ENCODE measurements at regions not wholly inside any gene's neighbourhood (a gene's known extent, or its start where the extent isn't known, plus 50 kb on each side); places are given as distances from the start of the nearest gene placed in this dataset.
"Not testable (repeated sequence)": the region's sequence is repeated elsewhere in the genome, so short reads cannot be mapped to it uniquely, and the experiment has no call there.

DNA sequence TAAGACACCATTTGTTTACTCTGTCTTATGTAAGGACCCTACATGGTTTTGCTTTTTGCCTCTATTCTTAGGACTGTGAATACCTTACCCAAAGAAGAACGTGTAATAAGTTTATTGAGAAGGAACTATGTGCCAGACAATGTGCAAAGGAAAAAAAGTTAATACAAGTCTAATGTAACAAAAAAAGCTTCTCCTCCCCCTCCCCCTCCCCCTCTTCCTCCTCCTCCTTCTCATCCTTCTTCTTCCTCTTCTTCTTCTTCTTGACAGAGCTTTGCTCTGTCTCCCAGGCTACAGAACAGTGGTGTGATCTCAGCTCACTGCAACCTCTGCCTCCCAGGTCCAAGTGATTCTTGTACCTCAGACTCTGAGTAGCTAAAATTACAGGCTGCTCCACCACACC is 50.9 kb upstream of the MITF start:
- ATAC-seq: no peak
- DNase-seq (ENCODE audit: low spot score): no peak
- intact Hi-C loops (cut with DNase I): no loop called here

DNA sequence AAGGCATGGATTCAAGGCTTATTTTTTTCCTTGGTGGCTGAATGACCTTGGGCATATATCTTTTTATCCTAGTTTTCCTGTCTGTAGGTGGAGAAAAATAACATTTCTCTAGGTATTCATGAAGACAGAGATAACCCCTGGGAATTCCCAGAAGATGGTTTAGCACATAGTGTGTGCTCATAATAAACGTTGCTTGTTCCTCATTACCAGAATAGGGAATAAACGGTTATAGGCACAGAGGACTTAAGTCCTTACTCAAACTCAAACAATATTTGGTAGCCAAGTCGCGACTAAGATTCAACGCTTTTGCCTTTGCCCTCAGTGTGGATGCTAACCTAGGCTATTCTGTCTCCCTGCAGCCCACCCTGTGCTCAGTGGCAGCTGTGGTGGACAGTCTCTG is 51.6 kb upstream of the MITF start:
- ATAC-seq: no peak
- intact Hi-C loops (cut with DNase I): no loop called here

DNA sequence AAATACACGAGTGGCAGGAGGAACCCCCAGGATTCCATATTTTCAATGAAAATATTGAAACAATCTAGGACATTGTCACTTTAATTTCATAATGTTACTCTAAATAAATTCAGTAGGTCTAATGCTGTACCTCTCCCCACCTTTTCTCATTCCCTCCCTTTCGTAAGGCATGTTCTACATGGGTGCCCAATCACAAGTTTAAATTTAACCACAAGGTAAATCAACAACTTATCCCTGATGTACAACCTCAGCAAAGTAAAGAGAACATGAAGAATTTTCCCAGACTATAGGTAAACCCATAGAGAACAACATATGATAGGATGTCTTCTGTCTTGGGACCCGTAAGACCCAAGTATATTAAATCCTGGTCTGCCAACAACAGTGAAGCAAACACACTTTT is 53.2 kb upstream of the MITF start:
- ATAC-seq: no peak
- DNase-seq (ENCODE audit: low spot score): no peak
- intact Hi-C loops (cut with DNase I): no loop called here

More for the DNA sequence above, 51.6 kb upstream of the MITF start:
- DNase-seq (ENCODE audit: low spot score): no peak

DNA sequence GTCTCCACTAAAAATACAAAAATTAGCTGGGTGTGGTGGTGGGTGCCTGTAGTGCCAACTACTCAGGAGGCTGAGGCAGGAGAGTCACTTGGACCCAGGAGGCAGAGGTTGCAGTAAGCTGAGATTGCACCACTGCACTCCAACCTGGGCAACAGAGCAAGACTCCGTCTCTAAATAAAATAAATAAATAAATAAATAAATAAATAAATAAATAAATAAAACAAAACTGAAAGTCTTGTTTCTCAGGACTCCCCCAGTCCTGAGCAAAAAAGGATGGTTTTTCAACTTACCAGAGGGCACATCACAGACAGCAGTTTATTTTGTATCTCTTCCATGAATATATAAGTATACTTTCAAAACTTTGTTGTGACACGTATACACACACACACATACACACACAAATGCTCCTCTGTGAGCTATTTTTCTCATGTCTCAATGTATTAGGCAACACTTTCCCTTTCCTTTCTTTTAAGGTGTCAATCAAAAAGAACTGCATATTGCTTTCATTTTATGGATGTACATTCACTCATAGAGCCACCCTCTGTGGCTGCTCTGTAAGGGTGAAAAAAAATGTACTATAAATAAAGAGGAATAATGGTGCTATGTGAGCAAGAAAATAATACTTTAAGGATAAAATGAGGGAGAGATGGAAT is 54.8 kb upstream of the MITF start:
- ATAC-seq: no peak
- intact Hi-C loops (cut with DNase I): no loop called here
- no peak for DNase-seq (ENCODE audit: low spot score)

DNA sequence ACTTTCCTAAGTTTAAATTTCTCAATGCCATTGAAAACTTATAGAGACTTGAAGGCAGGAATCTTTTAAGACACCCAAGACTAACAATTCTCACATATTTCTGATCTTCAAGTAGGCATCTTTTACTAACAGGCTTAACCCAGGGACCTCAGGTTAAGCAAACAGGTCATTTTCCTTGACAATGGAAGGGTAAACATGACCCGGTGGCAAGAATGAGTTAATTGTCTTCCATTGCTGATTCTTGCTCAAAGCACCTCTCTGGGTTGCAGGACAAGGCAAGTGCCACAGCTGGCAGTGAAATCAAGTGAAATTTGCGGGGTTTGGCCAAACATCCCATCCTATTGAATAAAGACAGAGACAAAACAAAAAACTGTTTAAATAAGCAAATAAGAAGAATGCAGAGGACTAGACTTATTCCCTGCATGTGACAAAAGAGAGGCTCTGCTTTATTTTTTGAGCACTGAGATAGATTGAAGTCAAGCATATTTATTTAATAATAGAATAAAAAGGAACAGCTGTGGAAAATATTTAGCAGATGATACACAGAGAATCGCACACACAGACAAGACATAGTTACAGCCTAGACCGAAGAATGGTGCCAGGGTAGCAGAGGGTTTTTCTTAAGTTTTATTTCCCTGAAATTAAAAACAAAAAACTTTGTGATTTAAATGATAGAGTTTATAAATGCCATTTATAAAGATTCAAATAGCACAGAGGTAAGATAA is 56.0 kb upstream of the MITF start:
- no peak for DNase-seq (ENCODE audit: low spot score)
- no peak for ATAC-seq
- intact Hi-C loops (cut with DNase I): no loop called here

DNA sequence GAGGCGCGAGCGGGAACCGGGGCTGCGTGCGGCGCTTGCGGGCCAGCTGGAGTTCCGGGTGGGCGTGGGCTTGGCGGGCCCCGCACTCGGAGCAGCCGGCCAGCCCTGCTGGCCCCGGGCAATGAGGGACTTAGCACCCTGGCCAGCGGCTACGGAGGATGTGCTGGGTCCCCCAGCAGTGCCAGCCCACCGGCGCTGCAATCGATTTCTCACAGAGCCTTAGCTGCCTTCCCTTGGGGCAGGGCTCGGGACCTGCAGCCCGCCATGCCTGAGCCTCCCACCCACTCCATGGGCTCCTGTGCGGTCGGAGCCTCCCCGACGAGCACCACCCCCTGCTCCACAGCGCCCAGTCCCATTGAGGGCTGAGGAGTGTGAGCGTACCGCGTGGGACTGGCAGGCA is 61.8 kb upstream of the MITF start:
- ATAC-seq; DNase-seq (ENCODE audit: low spot score); intact Hi-C loops (cut with DNase I): not testable (repeated sequence)

DNA sequence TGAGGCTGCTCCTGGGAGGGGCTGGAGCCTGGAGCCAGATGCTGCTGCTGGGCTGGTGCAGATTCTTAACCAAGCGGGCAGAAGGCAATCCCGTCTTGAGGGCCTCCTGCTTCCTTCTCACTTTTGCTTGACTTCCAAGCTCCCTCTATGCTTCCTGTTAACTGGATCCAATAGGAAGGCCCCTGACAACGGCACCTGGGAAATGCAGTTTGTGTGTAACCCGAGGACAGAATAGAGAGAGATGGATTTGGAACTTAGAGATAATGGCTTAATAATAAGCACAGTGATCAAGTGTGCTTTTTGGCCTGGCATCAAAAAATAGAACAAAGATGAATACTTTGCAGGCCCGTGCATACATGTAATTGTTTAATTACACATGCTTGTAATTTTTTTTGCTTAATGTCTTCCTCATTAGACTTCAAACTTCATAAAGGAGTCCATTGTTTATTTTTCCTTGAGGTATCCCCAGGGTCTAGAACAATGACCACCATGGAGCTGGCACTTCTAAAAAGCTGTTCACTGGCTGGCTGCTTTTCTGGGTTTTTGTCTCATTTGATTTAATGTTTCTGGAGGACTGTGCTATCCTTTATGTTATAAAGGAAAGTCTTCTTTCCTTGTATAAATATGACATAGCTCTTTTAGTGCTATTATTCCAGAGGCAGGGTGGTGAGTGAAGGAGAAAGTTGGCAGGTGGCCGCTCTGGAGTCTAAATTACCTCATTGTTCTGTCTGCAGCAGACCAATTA is 63.3 kb upstream of the MITF start:
- intact Hi-C loops (cut with DNase I): no loop called here
- DNase-seq (ENCODE audit: low spot score): no peak
- ATAC-seq: peak; percentile 68

DNA sequence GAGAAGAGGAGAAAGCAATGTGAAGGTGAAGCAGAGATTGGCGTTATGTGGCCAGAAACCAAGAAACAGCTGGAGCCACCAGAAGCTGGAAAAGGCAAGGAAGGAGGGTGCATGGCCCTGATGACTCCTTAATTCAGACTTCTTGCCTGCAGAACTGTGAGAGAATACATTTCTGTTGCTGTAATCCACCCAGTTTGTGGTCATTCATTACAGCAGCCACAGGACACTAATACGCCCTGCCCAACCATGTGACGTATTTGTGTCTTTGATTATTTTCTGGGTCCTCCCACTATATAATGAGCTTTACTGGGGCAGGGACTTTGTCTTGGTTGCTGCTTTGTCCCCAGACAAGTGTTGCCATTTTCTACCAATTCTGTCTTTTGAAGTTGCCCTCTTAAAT is 64.5 kb upstream of the MITF start:
- ATAC-seq: no peak
- no peak for DNase-seq (ENCODE audit: low spot score)
- intact Hi-C loops (cut with DNase I): loop anchor here (5.0 kb wide), 1 partner anchor 512 kb away; no protein-coding TSS in a partner anchor

DNA sequence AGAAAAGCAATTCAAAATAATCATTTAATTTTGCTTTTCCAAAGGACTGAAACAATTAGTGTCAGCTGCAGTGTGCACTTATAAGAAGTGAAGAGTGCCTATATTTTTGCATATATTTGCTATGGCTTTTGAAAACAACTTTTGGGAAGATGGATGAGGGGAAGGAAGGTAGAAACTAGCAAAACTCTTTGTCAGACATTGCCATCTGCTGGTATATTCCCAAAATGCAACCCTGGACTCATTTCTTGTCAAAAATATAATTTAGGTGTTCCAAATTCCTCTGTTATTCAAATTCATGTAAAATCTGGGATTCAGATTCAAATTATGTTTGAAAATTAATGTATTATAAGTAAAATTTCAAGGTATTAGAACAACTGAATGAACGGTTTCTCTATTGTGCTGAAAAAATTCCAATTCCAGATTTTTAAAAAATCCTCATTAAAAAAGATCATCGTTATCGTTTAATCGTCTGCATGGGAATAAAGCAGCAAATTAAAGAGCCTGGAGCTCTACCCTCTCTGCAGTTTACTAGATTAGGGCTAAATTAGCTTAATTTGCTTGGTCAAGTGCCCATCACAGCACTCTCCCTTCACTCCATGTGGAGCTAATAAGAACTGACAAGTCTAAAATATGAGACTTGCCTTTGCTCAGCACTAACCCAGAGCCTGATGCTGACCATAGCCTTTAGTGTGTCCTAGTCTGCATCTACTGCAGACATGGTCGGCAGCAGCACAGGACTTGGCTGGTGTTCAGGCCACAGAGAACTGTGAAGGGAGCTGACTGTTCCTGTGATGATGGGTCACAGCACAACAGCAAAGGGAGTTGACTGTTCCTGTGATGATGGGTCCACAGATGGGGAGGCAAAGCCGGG is 67.9 kb upstream of the MITF start:
- DNase-seq (ENCODE audit: low spot score) (no peak), ATAC-seq (peak; percentile 53)
- intact Hi-C loops (cut with DNase I): loop anchor here (5.0 kb wide), 1 partner anchor 509 kb away; no protein-coding TSS in a partner anchor

DNA sequence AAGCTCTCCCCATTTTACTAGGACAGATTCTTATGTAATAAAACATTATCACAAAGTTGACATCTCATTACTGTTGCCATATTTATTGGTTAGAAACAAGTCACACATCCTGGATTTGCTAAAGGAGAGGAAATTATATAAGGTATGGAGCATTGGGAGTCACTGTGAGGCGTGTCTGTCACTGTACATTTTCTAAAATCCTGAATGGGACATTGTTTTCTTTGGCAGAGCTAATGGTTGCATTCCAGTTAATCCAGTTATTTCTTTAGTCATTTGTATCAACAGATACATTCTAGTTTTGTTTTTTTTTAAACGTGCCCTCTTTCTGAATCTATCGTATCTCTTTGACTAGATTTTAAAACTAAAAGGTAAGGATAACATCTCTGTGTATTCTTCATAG is 70.2 kb upstream of the MITF start:
- intact Hi-C loops (cut with DNase I): no loop called here
- ATAC-seq (no peak), DNase-seq (ENCODE audit: low spot score) (no peak)

DNA sequence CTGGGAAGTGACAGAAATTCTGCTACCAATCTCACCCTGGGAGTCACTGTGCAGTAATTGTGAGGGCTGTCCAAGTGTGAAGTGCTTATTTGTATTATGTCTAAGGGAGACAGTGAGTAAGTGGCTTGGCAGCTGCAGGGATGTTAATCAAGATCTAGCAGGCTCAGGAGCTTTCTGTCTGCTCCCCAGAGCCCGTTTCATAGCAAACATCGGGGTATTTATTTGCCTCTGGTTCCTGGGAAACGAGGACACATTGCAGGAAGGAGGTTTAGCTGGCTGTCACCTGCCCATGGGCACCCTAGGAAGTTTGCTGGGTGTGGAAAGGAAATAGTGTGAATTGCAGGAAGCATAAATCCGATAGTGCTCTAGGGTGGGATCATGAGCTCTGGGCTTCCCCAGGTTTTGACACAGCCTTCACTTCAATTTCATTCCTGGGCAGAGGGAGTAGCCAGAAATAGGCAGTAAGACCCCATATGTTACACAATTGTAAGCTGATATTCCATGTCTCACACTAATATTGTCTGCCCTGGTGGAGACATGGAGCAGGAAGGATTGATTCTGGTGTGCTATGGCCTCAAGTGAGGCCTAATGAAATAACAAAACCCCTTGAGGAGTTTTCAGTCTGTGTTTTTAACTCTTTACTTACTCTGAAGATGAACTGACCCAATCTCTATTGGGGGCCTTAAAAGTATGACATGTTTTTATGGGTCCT is 74.1 kb upstream of the MITF start:
- DNase-seq (ENCODE audit: low spot score): no peak
- intact Hi-C loops (cut with DNase I): no loop called here
- no peak for ATAC-seq

DNA sequence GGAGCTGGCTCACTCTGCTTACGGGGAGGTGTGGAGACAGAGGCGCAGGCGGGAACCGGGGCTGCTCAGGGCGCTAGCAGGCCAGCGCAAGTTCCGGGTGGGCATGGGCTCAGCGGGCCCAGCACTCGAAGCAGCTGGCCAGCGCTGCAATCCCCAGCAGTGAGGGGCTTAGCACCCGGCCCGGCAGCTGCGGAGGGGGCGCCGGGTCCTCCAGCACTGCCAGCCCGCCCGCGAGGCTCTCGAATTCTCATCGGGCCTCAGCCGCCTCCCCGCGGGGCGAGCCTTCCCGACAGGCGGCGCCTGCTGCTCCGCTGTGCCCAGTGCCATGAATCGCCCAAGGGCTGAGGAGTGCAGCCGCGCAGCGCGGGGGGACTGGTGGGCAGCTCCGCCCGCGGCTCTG is 78.6 kb upstream of the MITF start:
- no peak for ATAC-seq
- no peak for DNase-seq (ENCODE audit: low spot score)
- intact Hi-C loops (cut with DNase I): no loop called here

DNA sequence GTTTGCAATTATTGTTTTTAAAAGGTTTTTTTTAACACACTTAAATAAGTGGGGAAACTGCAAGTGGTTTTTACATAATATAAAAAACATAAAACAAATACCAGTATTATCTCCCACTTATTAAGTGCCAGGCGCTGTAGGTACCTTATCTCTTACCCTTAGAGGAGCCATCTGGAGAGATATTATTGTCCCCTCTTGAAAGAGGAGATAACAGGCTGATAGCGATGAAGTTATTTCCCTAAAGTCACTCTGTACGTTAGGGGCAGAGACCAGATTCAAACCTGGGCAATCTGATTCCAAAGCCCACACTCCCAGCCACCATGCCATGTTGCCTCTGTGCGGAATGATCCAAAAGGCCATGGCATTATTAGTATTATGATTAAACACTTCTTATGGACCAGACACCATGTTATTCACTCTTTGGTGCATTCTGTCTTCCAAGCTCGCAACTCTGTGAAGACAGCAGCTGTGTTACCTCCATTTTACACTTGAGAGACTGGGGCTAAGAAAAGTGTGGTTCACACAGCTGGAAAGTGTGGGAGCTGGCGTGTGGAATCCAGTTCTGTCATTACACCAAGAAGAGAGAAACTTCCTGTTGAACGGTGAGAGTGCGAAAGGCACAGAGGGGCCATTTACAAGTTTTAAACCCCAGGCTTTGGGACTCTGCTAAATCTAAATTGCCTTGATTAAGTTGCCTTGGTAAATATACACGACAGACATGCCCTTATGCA is 79.9 kb upstream of the MITF start:
- ATAC-seq (no peak), DNase-seq (ENCODE audit: low spot score) (no peak)
- intact Hi-C loops (cut with DNase I): no loop called here

DNA sequence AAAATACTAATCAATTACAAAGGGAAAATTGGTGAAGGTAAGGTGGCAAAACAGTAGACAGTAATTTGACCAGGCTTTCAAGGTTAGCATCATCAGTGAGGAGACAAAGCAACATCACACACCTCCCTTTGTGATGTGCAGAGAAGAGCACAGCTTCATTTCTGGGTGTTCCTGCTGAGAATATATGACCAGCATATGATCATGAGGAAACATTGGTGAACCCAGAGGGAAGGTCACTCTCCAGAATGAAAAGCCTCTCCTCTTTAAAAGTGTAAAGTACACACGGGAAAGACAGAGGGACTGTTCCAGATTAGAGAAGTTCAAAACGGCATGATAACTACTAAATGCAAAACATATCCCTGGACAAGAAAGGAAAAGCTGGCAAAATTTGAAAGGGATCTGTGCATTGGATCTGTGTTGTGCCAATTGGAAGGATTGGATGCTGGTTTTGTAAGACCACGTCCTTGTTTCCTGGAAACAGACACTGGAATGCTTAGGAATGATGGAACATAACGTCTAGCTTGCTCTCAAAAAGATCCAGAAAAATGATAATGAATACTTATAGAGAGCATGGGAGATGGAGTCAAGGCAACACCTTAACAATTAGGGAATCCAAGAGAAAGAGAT is 80.6 kb upstream of the MITF start:
- intact Hi-C loops (cut with DNase I): no loop called here
- ATAC-seq: no peak
- no peak for DNase-seq (ENCODE audit: low spot score)

DNA sequence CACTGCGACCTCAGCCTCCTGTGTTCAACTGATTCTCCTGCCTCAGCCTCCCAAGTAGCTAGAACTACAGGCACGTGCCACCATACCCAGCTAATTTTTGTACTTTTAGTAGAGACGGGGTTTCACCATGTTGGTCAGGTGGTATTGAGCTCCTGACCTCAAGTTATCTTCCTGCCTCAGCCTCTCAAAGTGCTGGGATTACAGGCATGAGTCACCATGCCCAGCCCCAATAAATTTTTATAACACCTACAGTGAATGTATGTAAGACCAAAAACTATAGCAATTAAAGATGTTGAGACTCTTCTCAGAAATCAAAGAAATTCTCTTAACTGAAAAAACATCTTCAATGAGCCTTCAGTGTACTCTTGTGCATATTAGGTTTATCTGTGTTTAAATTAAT is 82.2 kb upstream of the MITF start:
- DNase-seq (ENCODE audit: low spot score); intact Hi-C loops (cut with DNase I); ATAC-seq: not testable (repeated sequence)

DNA sequence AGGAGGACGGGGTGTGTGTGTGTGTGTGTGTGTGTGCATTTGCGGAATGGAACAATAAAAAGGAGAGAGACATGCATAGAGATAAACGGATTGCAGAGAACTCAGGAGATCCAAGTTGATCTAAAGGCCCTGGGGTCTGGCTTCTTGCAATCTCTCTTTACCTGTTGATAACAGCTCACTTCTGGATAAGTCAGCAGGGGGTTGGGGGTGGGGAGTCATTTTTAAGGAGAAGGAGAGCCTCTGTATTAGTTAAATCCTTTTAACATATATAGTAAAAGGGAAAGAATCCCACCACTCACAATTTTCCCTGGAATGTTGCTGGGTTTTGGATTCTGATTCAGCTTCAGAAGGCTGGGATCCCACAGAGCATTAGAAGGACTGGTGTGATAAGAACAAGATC is 87.5 kb upstream of the MITF start:
- intact Hi-C loops (cut with DNase I): no loop called here
- DNase-seq (ENCODE audit: low spot score) (no peak), ATAC-seq (no peak)

DNA sequence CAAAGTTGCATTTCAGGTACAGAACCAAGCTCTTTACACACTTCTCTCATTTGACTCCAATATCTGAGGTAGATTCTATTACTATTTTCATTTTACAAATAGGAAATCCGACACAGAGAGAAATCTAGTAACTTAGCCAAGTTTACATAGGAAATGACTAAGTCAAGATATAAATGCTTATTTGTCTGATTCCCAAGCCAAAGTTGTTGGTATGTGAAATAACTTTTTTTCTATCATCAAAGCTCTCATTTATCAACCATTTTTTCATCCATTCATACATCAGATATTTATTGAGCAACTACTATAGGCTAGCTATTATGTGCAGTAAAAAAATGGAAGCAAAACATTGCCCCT is 89.2 kb upstream of the MITF start:
- ATAC-seq (no peak), DNase-seq (ENCODE audit: low spot score) (no peak)
- intact Hi-C loops (cut with DNase I): no loop called here
